ENCODE measurements at regions not wholly inside any gene's neighbourhood (a gene's known extent, or its start where the extent isn't known, plus 50 kb on each side); places are given as distances from the start of the nearest gene placed in this dataset.
A peak's percentile ranks its signal among the peaks of the same experiment; 100 is the strongest.

DNA sequence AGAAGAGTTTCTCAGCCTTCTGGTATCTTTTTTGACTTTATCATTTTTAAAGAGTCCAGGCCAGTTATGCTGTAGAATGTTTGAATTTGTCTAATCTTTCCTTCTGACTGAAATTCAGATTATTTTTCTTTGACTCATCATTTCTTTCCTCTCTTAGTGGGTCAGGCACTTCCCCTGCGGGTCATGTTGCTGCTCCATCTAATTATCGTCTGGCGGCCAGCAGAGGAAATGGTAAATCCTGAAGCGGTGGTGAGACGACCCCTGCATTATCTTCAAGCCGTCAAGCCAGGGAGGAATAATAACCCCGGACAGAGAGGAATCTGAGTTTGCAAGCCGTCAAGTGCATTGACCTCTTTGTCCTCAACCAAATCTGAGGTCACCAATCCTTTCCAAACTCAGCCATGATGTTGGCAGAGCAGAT is 102.1 kb downstream of the ADSS2 start:
- Histone ChIP-seq H3K36me3 (no peaks in the 10 kb centered on the region), H3K27me3 (no peaks in the 10 kb centered on the region), H3K4me3 (no peak overlapping the region), H3K9me3 (no peaks in the 10 kb centered on the region), H3K27ac (peak overlapping the region in 1 of 4 donors; percentile 45), H3K4me1 (peaks cover 0 to 4% (median 0%) of the 10 kb centered on the region in 3 donors)
- no peak for ATAC-seq
- 41 to 67% methylated on average over 1 to 5 of the region's 8 CpGs for WGBS, 2 donors (ENCODE audit: low coverage in 1 of 2)
- TF ChIP-seq EP300 (IDR thresholded peaks at IDR 0.05) (no peak), POLR2AphosphoS5 (IDR thresholded peaks at IDR 0.05) (no peak), POLR2A (IDR thresholded peaks at IDR 0.05) (no peak)
- TF ChIP-seq, protein P1, sequence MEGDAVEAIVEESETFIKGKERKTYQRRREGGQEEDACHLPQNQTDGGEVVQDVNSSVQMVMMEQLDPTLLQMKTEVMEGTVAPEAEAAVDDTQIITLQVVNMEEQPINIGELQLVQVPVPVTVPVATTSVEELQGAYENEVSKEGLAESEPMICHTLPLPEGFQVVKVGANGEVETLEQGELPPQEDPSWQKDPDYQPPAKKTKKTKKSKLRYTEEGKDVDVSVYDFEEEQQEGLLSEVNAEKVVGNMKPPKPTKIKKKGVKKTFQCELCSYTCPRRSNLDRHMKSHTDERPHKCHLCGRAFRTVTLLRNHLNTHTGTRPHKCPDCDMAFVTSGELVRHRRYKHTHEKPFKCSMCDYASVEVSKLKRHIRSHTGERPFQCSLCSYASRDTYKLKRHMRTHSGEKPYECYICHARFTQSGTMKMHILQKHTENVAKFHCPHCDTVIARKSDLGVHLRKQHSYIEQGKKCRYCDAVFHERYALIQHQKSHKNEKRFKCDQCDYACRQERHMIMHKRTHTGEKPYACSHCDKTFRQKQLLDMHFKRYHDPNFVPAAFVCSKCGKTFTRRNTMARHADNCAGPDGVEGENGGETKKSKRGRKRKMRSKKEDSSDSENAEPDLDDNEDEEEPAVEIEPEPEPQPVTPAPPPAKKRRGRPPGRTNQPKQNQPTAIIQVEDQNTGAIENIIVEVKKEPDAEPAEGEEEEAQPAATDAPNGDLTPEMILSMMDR (IDR thresholded peaks at IDR 0.05): no peak

DNA sequence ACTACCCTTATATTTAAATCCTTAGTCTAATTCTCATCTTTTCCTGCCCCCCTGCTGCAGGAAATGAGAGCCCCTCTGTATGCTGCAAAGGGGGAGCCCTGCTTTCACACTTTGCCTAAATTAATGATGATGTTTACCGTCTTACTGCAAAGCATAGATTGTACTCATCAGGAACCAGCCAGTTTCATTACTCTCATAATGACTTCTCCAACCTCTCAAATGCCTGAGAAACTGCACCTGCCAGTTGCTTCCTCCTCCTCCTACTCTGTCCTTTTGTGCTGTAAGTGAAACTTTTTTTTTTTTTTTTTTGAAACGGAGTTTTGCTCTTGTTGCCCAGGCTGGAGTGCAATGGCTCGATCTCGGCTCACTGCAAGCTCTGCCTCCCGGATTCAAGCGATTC is 101.7 kb downstream of the ADSS2 start:
- H3K4me1 ChIP-seq: peaks cover 0 to 4% (median 0%) of the 10 kb centered on the region in 3 donors
- no peak overlapping the region for H3K4me3 ChIP-seq
- H3K27me3 ChIP-seq: no peaks in the 10 kb centered on the region
- no peaks in the 10 kb centered on the region for H3K9me3 ChIP-seq
- no peak overlapping the region for H3K27ac ChIP-seq
- WGBS, 2 donors (ENCODE audit: low coverage in 1 of 2): 52 to 64% methylated on average over 3 to 5 of the region's 6 CpGs
- H3K36me3 ChIP-seq: no peaks in the 10 kb centered on the region
- ATAC-seq: no peak
- TF ChIP-seq, protein P1 (IDR thresholded peaks at IDR 0.05): no peak
- no peak for TF ChIP-seq EP300 (IDR thresholded peaks at IDR 0.05)
- TF ChIP-seq POLR2A (IDR thresholded peaks at IDR 0.05): no peak
- TF ChIP-seq POLR2AphosphoS5 (IDR thresholded peaks at IDR 0.05): no peak

- Histone ChIP-seq H3K4me1 (peaks cover 0 to 4% (median 0%) of the 10 kb centered on the region in 3 donors), H3K36me3 (no peaks in the 10 kb centered on the region), H3K9me3 (no peaks in the 10 kb centered on the region), H3K27me3 (no peaks in the 10 kb centered on the region), H3K4me3 (no peak overlapping the region), H3K27ac (no peak overlapping the region)
- TF ChIP-seq EP300 (IDR thresholded peaks at IDR 0.05): no peak
- no peak for TF ChIP-seq POLR2AphosphoS5 (IDR thresholded peaks at IDR 0.05)
- TF ChIP-seq, protein P1 (IDR thresholded peaks at IDR 0.05): no peak
- TF ChIP-seq POLR2A (IDR thresholded peaks at IDR 0.05): no peak
- ATAC-seq: no peak
- WGBS, 2 donors (ENCODE audit: low coverage in 1 of 2): 85 to 88% methylated on average over 5 to 7 of the region's 7 CpGs
Observed at GRCh38 chr1:244352156-244352830, 99.4 kb downstream of the ADSS2 start.

DNA sequence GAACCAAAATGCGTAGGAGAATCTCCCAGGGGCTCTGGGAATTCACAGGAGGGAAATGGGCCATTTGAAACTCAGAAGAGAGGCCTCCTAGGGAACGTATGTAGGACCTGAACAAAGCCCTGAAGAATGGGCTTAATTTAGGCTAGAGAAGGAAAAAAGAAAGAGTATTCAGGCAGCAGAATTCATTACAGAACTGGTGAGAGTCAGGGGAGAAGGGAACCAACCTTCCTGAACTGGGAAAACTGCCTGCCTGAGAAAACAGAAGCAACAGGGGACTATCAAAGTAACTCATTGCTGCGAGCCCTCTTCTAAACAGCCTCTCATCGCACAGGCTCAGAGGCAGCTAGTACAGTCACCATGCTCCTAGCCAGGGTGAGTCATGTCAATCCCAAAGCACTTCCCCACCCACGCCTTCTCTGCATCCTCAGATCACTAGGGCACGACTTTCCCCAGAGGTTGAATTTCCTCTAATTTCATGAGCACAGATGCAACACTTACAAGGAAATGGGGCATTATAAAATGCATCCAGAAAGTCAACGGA is 98.1 kb downstream of the ADSS2 start:
- ATAC-seq: peak; percentile 91
- H3K4me3 ChIP-seq: no peak overlapping the region
- WGBS, 2 donors (ENCODE audit: low coverage in 1 of 2): 27 to 36% methylated on average over 3 to 7 of the region's 7 CpGs
- no peaks in the 10 kb centered on the region for H3K9me3 ChIP-seq
- peak overlapping the region in 2 of 4 donors; percentile 37 to 64 for H3K27ac ChIP-seq
- no peaks in the 10 kb centered on the region for H3K36me3 ChIP-seq
- peaks cover 0 to 4% (median 0%) of the 10 kb centered on the region in 3 donors for H3K4me1 ChIP-seq
- no peak for TF ChIP-seq POLR2A (IDR thresholded peaks at IDR 0.05)
- TF ChIP-seq, protein P1 (IDR thresholded peaks at IDR 0.05): no peak
- TF ChIP-seq POLR2AphosphoS5 (IDR thresholded peaks at IDR 0.05): peak; percentile 7
- no peaks in the 10 kb centered on the region for H3K27me3 ChIP-seq

- H3K27ac ChIP-seq: no peak overlapping the region
- H3K36me3 ChIP-seq: no peaks in the 10 kb centered on the region
- no peak overlapping the region for H3K4me3 ChIP-seq
- H3K4me1 ChIP-seq: no peaks in the 10 kb centered on the region
- H3K9me3 ChIP-seq: no peaks in the 10 kb centered on the region
- ATAC-seq: no peak
- 66 to 80% methylated on average over 5 of the region's 5 CpGs for WGBS, 2 donors (ENCODE audit: low coverage in 1 of 2)
- TF ChIP-seq, protein P1 (IDR thresholded peaks at IDR 0.05): no peak
- no peak for TF ChIP-seq POLR2A (IDR thresholded peaks at IDR 0.05)
- TF ChIP-seq EP300 (IDR thresholded peaks at IDR 0.05): no peak
- no peak for TF ChIP-seq POLR2AphosphoS5 (IDR thresholded peaks at IDR 0.05)
- no peaks in the 10 kb centered on the region for H3K27me3 ChIP-seq
Observed at GRCh38 chr1:244354810-244355278, 96.9 kb downstream of the ADSS2 start.
